GM23338 (cell line): ENCODE measurements at regions not wholly inside any gene's neighbourhood (a gene's known extent, or its start where the extent isn't known, plus 50 kb on each side); places are given as distances from the start of the nearest gene placed in this dataset.

Experiments
- CREB1 ChIP-seq: fragments of 250-450 bp; sonication (Bioruptor Pico); IDR thresholded peaks from 2 replicates; pipeline ENCODE4 v1.5.0; 2020; ENCODE audit warnings: low read depth, mild to moderate bottlenecking, moderate library complexity
- CTCF ChIP-seq, 2 experiments: fragments of 200-600 bp in 1 of 2; sonication (generic) in 1 of 2; conservative IDR thresholded peaks; 2 replicates each; pipeline versions ENCODE4 v1.5.1 to v1.6.1; 2016 to 2017; ENCODE audit warnings: antibody characterized with exemption in 2 of 2, low read depth in 2 of 2, mild to moderate bottlenecking in 2 of 2, moderate library complexity in 1 of 2
- EZH2 ChIP-seq: fragments of 200-600 bp; sonication (generic); IDR thresholded peaks from one replicate; pipeline ENCODE4 v1.8.0; 2017; ENCODE audit warnings: antibody characterized with exemption, mild to moderate bottlenecking, low read depth; ENCODE audit not compliant: unreplicated experiment
- EZH2phosphoT487 ChIP-seq: fragments of 200-600 bp; sonication (generic); IDR thresholded peaks from one replicate; pipeline ENCODE4 v1.8.1; 2018; ENCODE audit warnings: antibody characterized with exemption; ENCODE audit not compliant: unreplicated experiment
- NANOG ChIP-seq: IDR thresholded peaks from 2 replicates; pipeline ENCODE4 v1.6.1; 2016; ENCODE audit warnings: antibody characterized with exemption, borderline replicate concordance
- POLR2AphosphoS5 ChIP-seq: IDR thresholded peaks from 2 replicates; pipeline ENCODE4 v1.6.1; 2016; ENCODE audit warnings: antibody characterized with exemption, low read depth
- REST ChIP-seq: IDR thresholded peaks from one replicate; pipeline ENCODE4 v1.6.1; 2018; ENCODE audit warnings: antibody characterized with exemption; ENCODE audit not compliant: unreplicated experiment
- ZNF462 ChIP-seq: fragments of 250-450 bp; sonication (Bioruptor Pico); IDR thresholded peaks from 2 replicates; pipeline ENCODE4 v1.5.0; 2020; ENCODE audit warnings: mild to moderate bottlenecking, moderate library complexity

GRCh38 chr9:32117291-32117690, 267.2 kb upstream of the ACO1 start:
- TF ChIP-seq CTCF (conservative IDR thresholded peaks at IDR 0.05; ENCODE audit: low read depth in 2 of 2): no peak
- TF ChIP-seq ZNF462 (CRISPR knock-in tag): no peak
- no peak for TF ChIP-seq EZH2
- TF ChIP-seq REST: no peak
- no peak for TF ChIP-seq EZH2phosphoT487
- TF ChIP-seq NANOG: no peak
- no peak for TF ChIP-seq CREB1 (CRISPR knock-in tag)
- TF ChIP-seq POLR2AphosphoS5: no peak
